Hepatocyte (in vitro differentiated cells): ENCODE measurements at regions not wholly inside any gene's neighbourhood (a gene's known extent, or its start where the extent isn't known, plus 50 kb on each side); places are given as distances from the start of the nearest gene placed in this dataset.

Source experiments
- CTCF ChIP-seq: fragments of 200-600 bp; sonication (generic); IDR thresholded peaks from 2 replicates; pipeline ENCODE4 v1.5.1; 2016; ENCODE audit warnings: antibody characterized with exemption, mild to moderate bottlenecking; ENCODE audit not compliant: poor library complexity
- EZH2 ChIP-seq: fragments of 200-600 bp; sonication (generic); IDR thresholded peaks from 2 replicates; pipeline ENCODE4 v1.6.1; 2016; ENCODE audit warnings: antibody characterized with exemption, mild to moderate bottlenecking, borderline replicate concordance
- EZH2phosphoT487 ChIP-seq: fragments of 200-600 bp; sonication (generic); IDR thresholded peaks from one replicate; pipeline ENCODE4 v1.6.1; 2018; ENCODE audit warnings: antibody characterized with exemption, mild to moderate bottlenecking, low read depth, moderate library complexity; ENCODE audit not compliant: unreplicated experiment, severe bottlenecking

- TF ChIP-seq EZH2 (no peak), CTCF (no peak), EZH2phosphoT487 (no peak)
These were observed 147.6 kb upstream of the C1orf174 start for GRCh38 chr1:4047666-4048065.
